HEK293T (cell line): ENCODE measurements at regions not wholly inside any gene's neighbourhood (a gene's known extent, or its start where the extent isn't known, plus 50 kb on each side); places are given as distances from the start of the nearest gene placed in this dataset.

Experiments
- BHLHE40 ChIP-seq: fragments of 450-650 bp; IDR thresholded peaks from 2 replicates; pipeline ENCODE4 v1.6.1; 2016; ENCODE audit warnings: mild to moderate bottlenecking, moderate library complexity, borderline replicate concordance
- CTBP1 ChIP-seq: fragments of 450-650 bp; IDR thresholded peaks from 2 replicates; pipeline ENCODE4 v1.6.1; 2016; ENCODE audit warnings: borderline replicate concordance
- ELF4 ChIP-seq: fragments of 450-650 bp; IDR thresholded peaks from 2 replicates; pipeline ENCODE4 v1.6.1; 2017; ENCODE audit warnings: antibody characterized with exemption
- FOXK2 ChIP-seq: fragments of 450-650 bp; IDR thresholded peaks from 2 replicates; pipeline ENCODE4 v1.6.1; 2016; ENCODE audit warnings: mild to moderate bottlenecking
- FOXM1 ChIP-seq: fragments of 450-650 bp; IDR thresholded peaks from 2 replicates; pipeline ENCODE4 v1.6.1; 2017; ENCODE audit warnings: mild to moderate bottlenecking, borderline replicate concordance
- L3MBTL2 ChIP-seq: fragments of 450-650 bp; conservative IDR thresholded peaks from 2 replicates; pipeline ENCODE4 v1.6.1; 2016; ENCODE audit warnings: mild to moderate bottlenecking
- LEF1 ChIP-seq: fragments of 450-650 bp; IDR thresholded peaks from 2 replicates; pipeline ENCODE4 v1.6.1; 2017; ENCODE audit warnings: mild to moderate bottlenecking, borderline replicate concordance
- PKNOX1 ChIP-seq: fragments of 450-650 bp; IDR thresholded peaks from 2 replicates; pipeline ENCODE4 v1.6.1; 2016
- SUZ12 ChIP-seq: fragments of 450-650 bp; IDR thresholded peaks from 2 replicates; pipeline ENCODE4 v1.6.1; 2016; ENCODE audit warnings: mild to moderate bottlenecking
- TARDBP ChIP-seq: fragments of 450-650 bp; IDR thresholded peaks from 2 replicates; pipeline ENCODE4 v1.6.1; 2016

- TF ChIP-seq FOXK2, result no peak
- TF ChIP-seq FOXM1, result no peak
- TF ChIP-seq SUZ12, result no peak
- no peak for TF ChIP-seq PKNOX1
- no peak for TF ChIP-seq CTBP1
- no peak for TF ChIP-seq L3MBTL2
- TF ChIP-seq LEF1, result no peak
- no peak for TF ChIP-seq ELF4
- no peak for TF ChIP-seq BHLHE40
- no peak for TF ChIP-seq TARDBP
These were observed 118.4 kb downstream of the LRRC30 start for GRCh38 chr18:7349181-7349837.
